RWPE2 (cell line): ENCODE measurements at regions not wholly inside any gene's neighbourhood (a gene's known extent, or its start where the extent isn't known, plus 50 kb on each side); places are given as distances from the start of the nearest gene placed in this dataset.
"Not testable (repeated sequence)": the region's sequence is repeated elsewhere in the genome, so short reads cannot be mapped to it uniquely, and the experiment has no call there.

Experiments
- ATAC-seq: fragments of 200-7000 bp; cut with Tn5 transposase; 3 replicates; pipeline ENCODE4 v1.9.1; 2021; ENCODE audit warnings: low read depth
- DNase-seq: peaks from one replicate; pipeline ENCODE4 v3.0.0-alpha.2; 2020; ENCODE audit warnings: low spot score
- H3K27ac ChIP-seq: fragments of 450-650 bp; 2 replicates; pipeline ENCODE4 v1.5.1; 2017; ENCODE audit warnings: mild to moderate bottlenecking; ENCODE audit not compliant: poor library complexity, severe bottlenecking
- H3K27me3 ChIP-seq: fragments of 250-450 bp; sonication (Bioruptor Pico); 2 replicates; pipeline ENCODE4 v1.5.1; 2021; ENCODE audit warnings: mild to moderate bottlenecking, moderate library complexity; ENCODE audit not compliant: insufficient read depth, poor library complexity, severe bottlenecking
- H3K36me3 ChIP-seq: fragments of 250-450 bp; sonication (Bioruptor Pico); 2 replicates; pipeline ENCODE4 v1.5.1; 2020; ENCODE audit warnings: low read depth, mild to moderate bottlenecking, moderate library complexity
- H3K4me1 ChIP-seq: fragments of 250-450 bp; sonication (Bioruptor Pico); 2 replicates; pipeline ENCODE4 v1.5.1; 2021; ENCODE audit warnings: mild to moderate bottlenecking, moderate library complexity; ENCODE audit not compliant: insufficient read depth, poor library complexity, severe bottlenecking
- H3K4me3 ChIP-seq: fragments of 250-450 bp; sonication (Bioruptor Pico); 2 replicates; pipeline ENCODE4 v1.5.1; 2021; ENCODE audit warnings: mild to moderate bottlenecking, moderate library complexity; ENCODE audit not compliant: severe bottlenecking
- H3K9me3 ChIP-seq: fragments of 250-450 bp; sonication (Bioruptor Pico); 2 replicates; pipeline ENCODE4 v1.5.1; 2021; ENCODE audit warnings: mild to moderate bottlenecking, moderate library complexity; ENCODE audit not compliant: severe bottlenecking
- CTCF ChIP-seq: fragments of 450-650 bp; IDR thresholded peaks from one replicate; pipeline ENCODE4 v1.5.1; 2017; ENCODE audit warnings: mild to moderate bottlenecking, moderate library complexity; ENCODE audit not compliant: poor library complexity, severe bottlenecking

- TF ChIP-seq CTCF = no peak
- no peaks in the 10 kb centered on the region for H3K36me3 ChIP-seq
- H3K4me1 ChIP-seq = no peaks in the 10 kb centered on the region
- H3K4me3 ChIP-seq = no peak overlapping the region
- no peaks in the 10 kb centered on the region for H3K9me3 ChIP-seq
- DNase-seq (no peak), ATAC-seq (no peak)
- no peaks in the 10 kb centered on the region for H3K27me3 ChIP-seq
- no peak overlapping the region for H3K27ac ChIP-seq
Measured at GRCh38 chr18:54480616-54481015, 110.4 kb upstream of the DYNAP start.

DNA sequence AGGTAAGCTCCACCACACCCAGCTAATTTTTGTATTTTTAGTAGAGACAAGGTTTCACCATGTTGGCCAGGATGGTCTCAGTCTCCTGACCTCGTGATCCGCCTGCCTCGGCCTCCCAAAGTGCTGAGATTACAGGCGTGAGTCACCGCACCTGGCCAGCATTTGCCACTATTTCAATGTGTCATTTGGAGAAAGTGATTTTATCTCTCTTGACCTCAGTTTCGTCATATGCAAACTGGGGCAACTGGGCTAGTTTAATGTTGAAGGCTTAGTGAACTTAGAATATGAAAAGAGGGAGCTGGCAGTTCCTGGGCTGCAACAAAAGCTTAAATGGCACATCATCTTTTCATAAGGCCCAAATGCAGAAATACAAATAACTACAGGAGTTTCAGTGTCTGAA, 88.6 kb upstream of the DYNAP start:
- H3K27ac ChIP-seq, H3K9me3 ChIP-seq: not testable (repeated sequence)

GRCh38 chr18:54503131-54503894, 87.7 kb upstream of the DYNAP start:
- no peak for TF ChIP-seq CTCF
- DNase-seq = no peak
- H3K27ac ChIP-seq = no peak overlapping the region
- H3K4me3 ChIP-seq = no peak overlapping the region
- no peaks in the 10 kb centered on the region for H3K9me3 ChIP-seq
- H3K36me3 ChIP-seq = no peaks in the 10 kb centered on the region
- H3K27me3 ChIP-seq = no peaks in the 10 kb centered on the region
- no peak for ATAC-seq
- no peaks in the 10 kb centered on the region for H3K4me1 ChIP-seq

More for the DNA sequence above, 88.6 kb upstream of the DYNAP start:
- not testable (repeated sequence) for H3K4me1 ChIP-seq, H3K4me3 ChIP-seq, H3K27me3 ChIP-seq, DNase-seq, H3K36me3 ChIP-seq, ATAC-seq

GRCh38 chr18:54506516-54507261, 84.4 kb upstream of the DYNAP start:
- Histone ChIP-seq H3K9me3 (no peaks in the 10 kb centered on the region), H3K4me3 (no peak overlapping the region), H3K27me3 (no peaks in the 10 kb centered on the region), H3K4me1 (no peaks in the 10 kb centered on the region), H3K36me3 (no peaks in the 10 kb centered on the region), H3K27ac (no peak overlapping the region)
- DNase-seq (no peak), ATAC-seq (no peak)
- TF ChIP-seq CTCF = no peak

DNA sequence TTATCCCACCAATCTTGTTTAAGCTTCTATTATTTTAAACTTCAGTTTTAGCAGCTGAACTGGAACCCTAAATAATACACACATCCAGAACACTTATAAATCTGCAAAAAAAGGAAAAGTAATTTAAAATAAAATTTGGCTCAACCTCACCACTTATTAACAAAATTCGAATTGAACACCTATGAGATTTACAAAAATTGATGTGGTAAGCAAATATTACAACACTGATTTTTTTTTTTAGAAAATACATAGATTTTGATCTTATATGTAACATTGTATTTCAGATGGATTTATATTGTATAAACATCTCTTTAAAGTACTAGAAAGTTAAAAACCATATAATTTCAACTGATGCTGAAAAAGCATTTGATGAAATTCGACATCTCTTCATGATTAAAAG, 81.3 kb upstream of the DYNAP start:
- no peak overlapping the region for H3K27ac ChIP-seq
- DNase-seq (no peak), ATAC-seq (no peak)
- TF ChIP-seq CTCF = no peak
- no peaks in the 10 kb centered on the region for H3K36me3 ChIP-seq
- H3K4me1 ChIP-seq = no peaks in the 10 kb centered on the region
- H3K27me3 ChIP-seq = no peaks in the 10 kb centered on the region
- no peaks in the 10 kb centered on the region for H3K9me3 ChIP-seq
- no peak overlapping the region for H3K4me3 ChIP-seq
